NB4 (cell line): ENCODE measurements at regions not wholly inside any gene's neighbourhood (a gene's known extent, or its start where the extent isn't known, plus 50 kb on each side); places are given as distances from the start of the nearest gene placed in this dataset.

ENCODE experiments used
- DNase-seq: peaks from one replicate; pipeline ENCODE4 v3.0.0; 2010; ENCODE audit warnings: low read depth
- H3K4me3 ChIP-seq: one replicate; pipeline ENCODE4 v1.5.1; 2011; ENCODE audit warnings: mild to moderate bottlenecking, low read depth, low read length, moderate library complexity
- MYC ChIP-seq: IDR thresholded peaks from 2 replicates; pipeline ENCODE4 v1.6.1; 2011; ENCODE audit warnings: low read depth, low read length
- POLR2A ChIP-seq: IDR thresholded peaks from 2 replicates; pipeline ENCODE4 v1.6.1; 2011; ENCODE audit warnings: mild to moderate bottlenecking; ENCODE audit not compliant: insufficient read length; ENCODE audit errors: extremely low read depth
- TF ChIP-seq, protein P1 (sequence below): IDR thresholded peaks from one replicate; pipeline ENCODE4 v1.5.1; 2012; ENCODE audit warnings: low read depth, low read length
- TF ChIP-seq, protein P2 (sequence below): IDR thresholded peaks from 2 replicates; pipeline ENCODE4 v1.6.1; 2011; ENCODE audit warnings: low read depth, low read length

DNA sequence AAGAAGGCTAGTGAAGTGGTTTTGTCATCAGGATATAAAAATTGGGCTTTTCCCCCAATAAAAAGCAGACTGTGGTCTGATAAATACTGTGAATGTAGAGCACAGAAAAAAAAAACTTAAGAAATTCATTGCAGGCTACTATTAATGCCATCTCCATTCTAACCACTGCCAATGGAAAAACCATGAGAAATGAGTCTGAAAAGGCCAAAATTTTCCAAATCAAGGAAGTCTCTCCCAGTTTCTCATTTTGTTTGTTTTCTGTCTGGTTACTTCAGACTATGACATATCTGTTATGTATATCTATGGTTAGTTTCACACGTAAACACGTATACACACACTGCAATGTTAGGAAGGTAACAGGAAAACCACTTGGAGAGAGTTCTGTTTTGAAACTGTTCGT, 193.6 kb upstream of the TSC22D1 start:
- TF ChIP-seq POLR2A = no peak
- TF ChIP-seq, protein P1, sequence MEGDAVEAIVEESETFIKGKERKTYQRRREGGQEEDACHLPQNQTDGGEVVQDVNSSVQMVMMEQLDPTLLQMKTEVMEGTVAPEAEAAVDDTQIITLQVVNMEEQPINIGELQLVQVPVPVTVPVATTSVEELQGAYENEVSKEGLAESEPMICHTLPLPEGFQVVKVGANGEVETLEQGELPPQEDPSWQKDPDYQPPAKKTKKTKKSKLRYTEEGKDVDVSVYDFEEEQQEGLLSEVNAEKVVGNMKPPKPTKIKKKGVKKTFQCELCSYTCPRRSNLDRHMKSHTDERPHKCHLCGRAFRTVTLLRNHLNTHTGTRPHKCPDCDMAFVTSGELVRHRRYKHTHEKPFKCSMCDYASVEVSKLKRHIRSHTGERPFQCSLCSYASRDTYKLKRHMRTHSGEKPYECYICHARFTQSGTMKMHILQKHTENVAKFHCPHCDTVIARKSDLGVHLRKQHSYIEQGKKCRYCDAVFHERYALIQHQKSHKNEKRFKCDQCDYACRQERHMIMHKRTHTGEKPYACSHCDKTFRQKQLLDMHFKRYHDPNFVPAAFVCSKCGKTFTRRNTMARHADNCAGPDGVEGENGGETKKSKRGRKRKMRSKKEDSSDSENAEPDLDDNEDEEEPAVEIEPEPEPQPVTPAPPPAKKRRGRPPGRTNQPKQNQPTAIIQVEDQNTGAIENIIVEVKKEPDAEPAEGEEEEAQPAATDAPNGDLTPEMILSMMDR = no peak
- no peak for TF ChIP-seq MYC
- TF ChIP-seq, protein P2, sequence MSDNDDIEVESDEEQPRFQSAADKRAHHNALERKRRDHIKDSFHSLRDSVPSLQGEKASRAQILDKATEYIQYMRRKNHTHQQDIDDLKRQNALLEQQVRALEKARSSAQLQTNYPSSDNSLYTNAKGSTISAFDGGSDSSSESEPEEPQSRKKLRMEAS = no peak
- no peak for DNase-seq
- no peak overlapping the region for H3K4me3 ChIP-seq

DNA sequence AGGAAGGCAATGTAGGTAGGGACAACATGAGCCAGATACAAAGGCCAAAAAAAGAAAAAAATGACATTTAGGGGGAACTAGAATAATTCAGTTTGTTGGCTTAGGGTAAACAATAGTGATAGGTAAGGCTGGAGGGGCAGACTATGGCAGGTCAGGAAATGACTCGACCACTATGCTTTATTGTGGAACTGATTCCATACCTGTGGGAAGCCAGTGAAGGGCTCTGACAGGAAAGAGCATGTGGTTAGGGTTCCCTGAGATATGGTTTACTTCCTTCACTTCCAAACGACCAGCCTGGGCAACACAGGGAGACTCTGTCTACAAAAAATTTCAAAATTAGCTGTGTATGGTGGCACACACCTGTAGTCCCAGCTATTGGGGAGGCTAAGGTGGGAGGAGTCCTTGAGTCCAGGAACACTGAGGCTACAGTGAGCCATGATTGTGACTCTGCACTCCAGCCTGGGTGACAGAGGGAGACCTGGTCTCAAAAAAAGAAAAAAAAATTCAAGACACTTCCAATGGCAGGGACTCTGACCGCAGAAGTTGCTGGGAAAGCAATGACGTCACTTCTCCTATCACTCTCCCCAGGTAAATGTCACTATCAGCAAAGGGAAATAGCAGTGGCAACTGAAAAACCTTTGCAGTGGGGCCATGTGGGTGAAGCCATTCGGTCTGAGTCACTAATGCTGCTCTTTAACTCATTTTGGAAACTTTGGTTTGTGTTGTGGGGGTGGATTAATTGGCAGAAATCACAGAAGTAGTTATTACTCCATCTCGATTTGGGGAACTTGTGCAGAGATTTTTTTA, 192.8 kb upstream of the TSC22D1 start:
- TF ChIP-seq, protein P1 = no peak
- no peak for TF ChIP-seq POLR2A
- TF ChIP-seq MYC = no peak
- TF ChIP-seq, protein P2 = no peak
- no peak overlapping the region for H3K4me3 ChIP-seq
- DNase-seq = no peak

DNA sequence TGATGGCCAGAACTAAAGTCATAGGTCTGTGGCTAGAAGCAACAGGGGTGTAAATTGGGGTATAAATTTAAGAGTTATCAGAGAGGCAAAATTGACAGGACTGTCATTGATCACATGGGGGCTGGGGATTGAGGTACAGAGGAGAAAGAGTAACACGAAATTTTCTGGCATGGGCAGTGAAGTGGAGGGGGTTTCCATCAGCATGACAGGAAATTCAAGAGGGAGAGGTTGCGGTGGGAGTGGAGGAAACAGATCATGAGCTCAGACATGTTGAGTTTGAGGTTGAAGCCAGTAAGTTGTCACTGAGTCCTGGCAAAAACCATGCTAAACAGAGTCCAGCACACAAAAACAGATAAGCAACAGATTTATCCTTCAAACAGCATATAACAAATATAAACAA, 192.1 kb upstream of the TSC22D1 start:
- no peak overlapping the region for H3K4me3 ChIP-seq
- no peak for DNase-seq
- TF ChIP-seq MYC (no peak), POLR2A (no peak)
- TF ChIP-seq, protein P1 = no peak
- TF ChIP-seq, protein P2 = no peak

DNA sequence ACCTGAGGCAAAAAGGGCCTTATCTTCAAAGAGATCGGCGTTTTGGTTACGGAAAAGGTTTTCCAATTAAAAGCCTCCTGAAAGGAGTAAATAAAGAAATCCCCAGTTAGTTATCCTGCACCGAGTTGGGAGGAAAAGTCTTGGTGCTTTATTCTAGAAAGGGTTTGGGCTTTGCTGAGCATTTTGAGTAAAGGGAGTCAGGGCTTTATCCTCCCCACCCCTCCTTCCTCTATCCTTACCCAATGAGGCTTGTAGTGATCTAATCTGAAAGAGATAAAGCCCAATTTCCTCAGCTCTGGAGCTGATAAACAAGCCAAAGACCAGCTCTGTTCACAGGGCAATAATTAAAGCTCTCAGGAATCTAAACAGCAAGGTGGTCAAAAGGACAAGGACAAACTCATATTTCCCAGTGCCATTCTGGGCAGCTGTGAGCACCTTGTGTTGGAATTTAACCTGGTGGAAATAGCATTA, 188.9 kb upstream of the TSC22D1 start:
- TF ChIP-seq MYC (no peak), POLR2A (no peak)
- TF ChIP-seq, protein P1 = no peak
- TF ChIP-seq, protein P2 = no peak

DNA sequence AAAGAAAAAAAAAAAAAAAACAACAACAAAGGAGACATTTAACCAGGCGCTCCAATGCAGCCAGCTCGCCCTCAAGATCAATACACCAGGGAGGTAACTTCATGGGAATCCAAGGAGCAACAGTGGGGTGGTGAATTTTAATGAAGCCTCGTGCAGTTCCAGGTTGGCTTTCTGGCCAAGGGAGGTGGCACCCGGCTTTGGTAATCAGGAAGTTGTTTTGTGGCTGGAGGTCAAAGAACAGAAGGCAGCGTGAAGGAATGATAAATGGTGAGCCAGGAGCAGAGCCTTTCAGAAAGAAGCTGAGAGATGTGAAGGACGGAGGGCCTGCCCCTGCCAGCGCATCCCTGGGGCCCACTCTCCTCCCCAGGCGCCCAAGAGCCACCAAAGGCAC, 188.2 kb upstream of the TSC22D1 start:
- H3K4me3 ChIP-seq = no peak overlapping the region
- DNase-seq = peak; percentile 7
- TF ChIP-seq, protein P1 = no peak
- TF ChIP-seq POLR2A = no peak
- no peak for TF ChIP-seq MYC
- TF ChIP-seq, protein P2 = no peak

More for the DNA sequence above, 188.9 kb upstream of the TSC22D1 start:
- DNase-seq = no peak
- H3K4me3 ChIP-seq = no peak overlapping the region
